Uterus (tissue), 3 donors: ENCODE measurements at regions not wholly inside any gene's neighbourhood (a gene's known extent, or its start where the extent isn't known, plus 50 kb on each side); places are given as distances from the start of the nearest gene placed in this dataset.

Source experiments
- DNase-seq, 2 donors: peaks; one replicate each; pipeline ENCODE4 v3.0.0-alpha.2; 2019 to 2020
- H3K27ac ChIP-seq, 2 donors: fragments of 200-600 bp; sonication (generic); 1 replicate in 1 of 2; 2 replicates in 1 of 2; pipeline ENCODE4 v1.5.1; 2016 to 2018
- H3K27me3 ChIP-seq, 2 donors: fragments of 200-600 bp; sonication (generic); one replicate each; pipeline ENCODE4 v1.5.1; 2018 to 2019; ENCODE audit warnings: control low read depth in 1 of 2
- H3K36me3 ChIP-seq, 2 donors: fragments of 200-600 bp; sonication (generic); one replicate each; pipeline ENCODE4 v1.5.1; 2019; ENCODE audit warnings: control low read depth in 1 of 2
- H3K4me1 ChIP-seq, 2 donors: fragments of 200-600 bp; sonication (generic); one replicate each; pipeline ENCODE4 v1.5.1; 2018 to 2019; ENCODE audit warnings: control low read depth in 1 of 2
- H3K4me3 ChIP-seq, 2 donors: fragments of 200-600 bp; sonication (generic); 1 replicate in 1 of 2; 2 replicates in 1 of 2; pipeline ENCODE4 v1.5.1; 2018 to 2019; ENCODE audit warnings: mild to moderate bottlenecking in 1 of 2
- H3K9me3 ChIP-seq, 2 donors: fragments of 200-600 bp; sonication (generic); one replicate each; pipeline ENCODE4 v1.5.1; 2019; ENCODE audit warnings: control low read depth in 1 of 2
- POLR2A ChIP-seq, 2 donors: fragments of 450-650 bp; IDR thresholded peaks; one replicate each; pipeline ENCODE4 v1.6.1; 2016; ENCODE audit warnings: antibody characterized with exemption in 2 of 2, mild to moderate bottlenecking in 1 of 2, moderate library complexity in 1 of 2
- intact Hi-C: fragments of 100-400 bp; cut with DNase I; formaldehyde crosslinking; loops from one replicate; pipeline ENCODE4 v1.15.1; 2023; ENCODE audit warnings: low total_unique reads
- TF ChIP-seq, protein P1 (sequence below), 4 experiments: fragments of 200-600 bp in 2 of 4; fragments of 450-650 bp in 2 of 4; sonication (generic) in 2 of 4; IDR thresholded peaks; one replicate each; pipeline ENCODE4 v1.5.1; 2016 to 2019; ENCODE audit warnings: antibody characterized with exemption in 4 of 4, mild to moderate bottlenecking in 2 of 4, moderate library complexity in 1 of 4
- donor health status: DM: yes; HTN: yes; CAD: no.

DNA sequence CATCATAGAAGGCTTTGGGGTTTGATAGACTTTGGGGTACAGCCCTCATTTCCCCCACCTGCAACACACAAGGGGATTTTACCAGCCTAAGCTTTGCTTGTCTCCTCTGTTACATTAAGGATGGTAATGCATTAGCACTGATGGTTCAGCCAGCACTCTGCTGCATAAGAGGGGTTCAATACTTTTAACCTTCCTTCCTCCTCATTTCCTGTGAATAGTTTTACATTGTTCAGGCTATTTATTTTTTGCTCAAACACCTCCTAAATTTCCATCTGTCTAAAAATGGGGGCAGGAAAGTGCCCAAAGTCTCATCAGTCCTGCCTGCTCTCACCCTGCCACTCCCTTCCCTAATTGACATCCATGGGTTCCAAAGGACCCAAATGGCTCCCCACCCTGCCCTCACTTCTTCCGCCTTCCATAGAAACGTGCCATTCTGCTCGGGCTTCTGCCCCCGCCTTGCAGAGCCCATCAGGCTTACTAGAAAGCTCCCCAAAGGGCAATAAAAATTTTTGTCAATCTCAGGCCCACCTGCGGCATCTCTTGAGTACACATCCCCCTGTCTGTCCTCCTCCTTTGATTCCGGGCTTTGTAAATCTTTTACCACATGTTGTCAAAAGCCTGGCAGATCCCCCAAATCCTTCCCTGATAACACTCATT, 239.5 kb upstream of the SLC24A2 start:
- Histone ChIP-seq H3K36me3 (no peaks in the 10 kb centered on the region), H3K9me3 (no peaks in the 10 kb centered on the region), H3K27ac (no peak overlapping the region), H3K4me3 (no peak overlapping the region), H3K27me3 (no peaks in the 10 kb centered on the region), H3K4me1 (no peaks in the 10 kb centered on the region)
- intact Hi-C loops: no loop called here
- peak in 1 of 2 donors; percentile 18 for DNase-seq
- TF ChIP-seq, protein P1, sequence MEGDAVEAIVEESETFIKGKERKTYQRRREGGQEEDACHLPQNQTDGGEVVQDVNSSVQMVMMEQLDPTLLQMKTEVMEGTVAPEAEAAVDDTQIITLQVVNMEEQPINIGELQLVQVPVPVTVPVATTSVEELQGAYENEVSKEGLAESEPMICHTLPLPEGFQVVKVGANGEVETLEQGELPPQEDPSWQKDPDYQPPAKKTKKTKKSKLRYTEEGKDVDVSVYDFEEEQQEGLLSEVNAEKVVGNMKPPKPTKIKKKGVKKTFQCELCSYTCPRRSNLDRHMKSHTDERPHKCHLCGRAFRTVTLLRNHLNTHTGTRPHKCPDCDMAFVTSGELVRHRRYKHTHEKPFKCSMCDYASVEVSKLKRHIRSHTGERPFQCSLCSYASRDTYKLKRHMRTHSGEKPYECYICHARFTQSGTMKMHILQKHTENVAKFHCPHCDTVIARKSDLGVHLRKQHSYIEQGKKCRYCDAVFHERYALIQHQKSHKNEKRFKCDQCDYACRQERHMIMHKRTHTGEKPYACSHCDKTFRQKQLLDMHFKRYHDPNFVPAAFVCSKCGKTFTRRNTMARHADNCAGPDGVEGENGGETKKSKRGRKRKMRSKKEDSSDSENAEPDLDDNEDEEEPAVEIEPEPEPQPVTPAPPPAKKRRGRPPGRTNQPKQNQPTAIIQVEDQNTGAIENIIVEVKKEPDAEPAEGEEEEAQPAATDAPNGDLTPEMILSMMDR (IDR thresholded peaks at IDR 0.05): no peak
- no peak for TF ChIP-seq POLR2A (IDR thresholded peaks at IDR 0.05)

DNA sequence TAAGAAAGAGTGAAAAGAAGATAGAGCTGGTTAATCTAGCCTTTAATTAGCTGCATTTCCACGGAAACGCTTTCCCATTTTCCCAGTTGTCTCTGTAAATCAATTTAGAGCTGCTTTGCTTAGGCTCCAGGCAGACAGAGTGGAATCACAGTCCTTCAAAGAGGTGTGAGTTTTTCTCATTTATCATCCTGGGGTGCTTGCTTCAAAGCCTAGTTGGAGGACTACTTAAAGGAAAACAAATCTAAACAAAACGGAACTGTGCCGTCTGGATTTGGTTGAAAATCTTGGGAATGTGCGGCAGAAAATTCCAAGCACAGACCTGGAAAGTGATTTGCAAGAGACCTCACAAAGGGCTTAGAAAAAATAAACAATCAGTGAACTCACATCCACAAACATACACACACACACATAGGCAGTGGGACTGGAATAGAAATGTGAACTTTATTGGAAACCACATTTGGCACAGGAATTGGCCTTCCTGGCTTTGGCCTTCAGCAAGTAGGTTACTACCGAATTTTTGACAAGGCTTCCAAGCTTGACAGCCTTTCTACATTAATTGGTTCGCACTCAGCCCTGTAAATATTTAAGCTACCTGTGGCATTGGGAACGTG, 235.2 kb upstream of the SLC24A2 start:
- TF ChIP-seq POLR2A (IDR thresholded peaks at IDR 0.05): no peak
- TF ChIP-seq, protein P1 (IDR thresholded peaks at IDR 0.05): no peak
- intact Hi-C loops: no loop called here
- Histone ChIP-seq H3K4me3 (no peak overlapping the region), H3K36me3 (no peaks in the 10 kb centered on the region), H3K27me3 (no peaks in the 10 kb centered on the region), H3K9me3 (no peaks in the 10 kb centered on the region), H3K4me1 (no peaks in the 10 kb centered on the region), H3K27ac (no peak overlapping the region)
- DNase-seq: no peak

DNA sequence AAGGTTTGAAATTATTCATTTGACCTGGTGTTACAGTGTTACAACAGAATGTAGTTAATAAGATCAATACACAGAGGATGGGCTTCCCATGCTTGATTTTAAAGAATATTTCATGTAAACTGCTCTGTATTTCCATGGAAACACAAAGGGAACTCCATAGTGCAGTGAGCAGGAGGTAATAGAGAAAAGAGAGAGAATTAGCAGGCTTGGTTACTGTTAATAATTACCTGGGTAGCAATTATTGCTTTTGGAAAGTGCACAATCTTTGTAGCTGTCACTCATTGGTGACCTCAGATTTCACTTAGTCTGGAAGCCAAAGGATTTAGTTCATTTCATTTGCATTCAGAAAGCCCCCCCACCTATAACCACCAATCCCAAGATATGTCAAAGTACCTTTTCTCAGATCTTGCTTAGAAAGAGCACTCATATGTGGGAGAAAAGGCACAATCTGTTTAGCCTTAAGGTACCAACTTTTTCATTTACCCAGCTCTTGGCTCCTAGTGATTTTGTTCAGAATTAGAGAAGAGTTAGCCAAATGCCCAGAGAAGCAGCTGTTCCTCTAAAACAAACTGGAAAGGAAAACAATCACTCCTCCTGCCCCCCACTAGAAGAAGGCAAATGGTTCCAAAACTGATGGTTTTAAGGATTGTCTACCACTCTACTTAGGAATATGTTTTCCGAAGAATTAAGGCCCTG, 234.5 kb upstream of the SLC24A2 start:
- H3K4me3 ChIP-seq: no peak overlapping the region

DNA sequence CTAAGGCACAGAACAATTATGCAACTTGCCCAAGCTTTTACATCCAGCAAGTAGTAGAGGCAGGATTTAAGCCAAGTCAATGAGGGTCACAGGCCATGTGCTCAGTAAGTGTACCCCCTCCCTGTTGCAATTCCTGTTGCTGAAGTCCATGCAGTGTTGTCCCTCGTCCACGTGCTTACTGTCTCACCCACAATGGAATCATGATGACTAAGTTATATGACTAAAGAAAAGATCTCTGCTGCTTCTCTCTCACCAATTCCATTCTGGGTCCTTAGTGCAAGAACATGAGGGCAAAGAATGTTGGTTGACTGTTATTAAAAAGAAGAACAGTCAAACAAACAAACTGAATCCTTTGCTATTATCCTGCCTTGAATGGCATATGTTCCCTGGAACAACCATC, 233.6 kb upstream of the SLC24A2 start:
- Histone ChIP-seq H3K4me3 (no peak overlapping the region), H3K27me3 (no peaks in the 10 kb centered on the region), H3K36me3 (no peaks in the 10 kb centered on the region), H3K4me1 (no peaks in the 10 kb centered on the region), H3K9me3 (no peaks in the 10 kb centered on the region), H3K27ac (no peak overlapping the region)
- no peak for DNase-seq
- no peak for TF ChIP-seq POLR2A (IDR thresholded peaks at IDR 0.05)
- TF ChIP-seq, protein P1 (IDR thresholded peaks at IDR 0.05): no peak
- intact Hi-C loops: no loop called here

More for the DNA sequence above, 234.5 kb upstream of the SLC24A2 start:
- no peak overlapping the region for H3K27ac ChIP-seq
- DNase-seq: no peak
- H3K9me3 ChIP-seq: no peaks in the 10 kb centered on the region
- no peaks in the 10 kb centered on the region for H3K4me1 ChIP-seq
- H3K36me3 ChIP-seq: no peaks in the 10 kb centered on the region
- TF ChIP-seq POLR2A (IDR thresholded peaks at IDR 0.05): no peak
- TF ChIP-seq, protein P1 (IDR thresholded peaks at IDR 0.05): no peak
- H3K27me3 ChIP-seq: no peaks in the 10 kb centered on the region
- intact Hi-C loops: no loop called here

DNA sequence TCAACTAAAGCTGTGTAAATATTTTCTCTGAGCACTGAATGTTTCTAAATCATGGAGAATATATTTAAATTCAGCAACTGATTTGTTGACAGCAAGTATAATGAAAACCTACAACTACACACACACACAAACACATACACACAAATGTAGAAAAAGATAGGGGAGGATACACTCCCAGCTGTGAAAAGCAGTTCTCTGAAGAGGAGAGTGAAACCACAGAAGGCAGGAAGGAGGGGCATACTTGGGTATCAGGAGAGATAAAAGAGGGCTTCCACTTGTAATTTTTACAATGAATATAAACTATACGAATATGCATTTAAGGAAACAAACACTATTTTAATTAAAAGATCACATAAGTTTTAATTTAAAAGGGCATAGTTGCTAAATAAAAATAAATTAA, 227.8 kb upstream of the SLC24A2 start:
- intact Hi-C loops: no loop called here
- no peak overlapping the region for H3K4me3 ChIP-seq
- H3K4me1 ChIP-seq: no peaks in the 10 kb centered on the region
- TF ChIP-seq POLR2A (IDR thresholded peaks at IDR 0.05): no peak
- TF ChIP-seq, protein P1 (IDR thresholded peaks at IDR 0.05): no peak
- H3K27ac ChIP-seq: no peak overlapping the region
- no peak for DNase-seq
- no peaks in the 10 kb centered on the region for H3K9me3 ChIP-seq
- no peaks in the 10 kb centered on the region for H3K36me3 ChIP-seq
- H3K27me3 ChIP-seq: no peaks in the 10 kb centered on the region
